ENCODE measurements at regions not wholly inside any gene's neighbourhood (a gene's known extent, or its start where the extent isn't known, plus 50 kb on each side); places are given as distances from the start of the nearest gene placed in this dataset.
"Not testable (repeated sequence)": the region's sequence is repeated elsewhere in the genome, so short reads cannot be mapped to it uniquely, and the experiment has no call there.

DNA sequence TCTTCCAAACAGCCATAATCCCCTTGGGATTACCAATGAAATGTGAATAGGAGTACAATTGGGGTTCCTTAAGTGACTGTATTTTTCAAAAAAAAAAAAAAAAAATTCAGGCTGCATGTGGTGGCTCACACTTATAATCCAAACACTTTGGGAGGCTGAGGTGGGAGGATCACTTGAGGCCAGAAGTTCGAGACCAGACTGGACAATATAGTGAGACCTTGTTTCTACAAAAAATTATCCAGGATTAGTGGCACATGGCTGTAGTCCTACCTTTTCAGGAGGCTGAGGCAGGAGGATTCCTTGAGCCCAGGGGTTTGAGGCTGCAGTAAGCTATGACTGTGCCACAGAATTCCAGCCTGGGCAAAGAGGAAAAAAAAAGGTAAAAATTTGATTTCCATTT is 189.6 kb upstream of the GATA6 start:
- ChIA-PET POLR2A (ENCODE audit: low non-redundant PET) (no interaction called here), CTCF (no interaction called here)
- BruUV-seq (replicated peaks) = no TSS peak
- no peaks in the 10 kb centered on the region for H3K4me1 ChIP-seq (ENCODE audit: insufficient read depth, low read length, poor library complexity, severe bottlenecking)
- no peaks in the 10 kb centered on the region for H3K27me3 ChIP-seq (replicated peaks; ENCODE audit: insufficient read depth, low read depth, low read length, poor library complexity)
- H3K9me3 ChIP-seq (ENCODE audit: low read depth, low read length, poor library complexity, severe bottlenecking) = no peaks in the 10 kb centered on the region
- no peak overlapping the region for H3K27ac ChIP-seq (ENCODE audit: low read depth, low read length, poor library complexity, severe bottlenecking)
- no peak for DNase-seq (ENCODE audit: low spot score)
- no peak overlapping the region for H3K4me3 ChIP-seq (ENCODE audit: low read depth, low read length, poor library complexity, severe bottlenecking)
- no peaks in the 10 kb centered on the region for H3K36me3 ChIP-seq (ENCODE audit: insufficient read depth, low read length, poor library complexity, severe bottlenecking)
- intact Hi-C loops (cut with micrococcal nuclease; ENCODE audit: unreplicated experiment) = no loop called here
- TF ChIP-seq EZH2 (IDR thresholded peaks at IDR 0.05; ENCODE audit: borderline replicate concordance, low read depth, low read length, poor library complexity, severe bottlenecking) = no peak
- TF ChIP-seq, protein P1, sequence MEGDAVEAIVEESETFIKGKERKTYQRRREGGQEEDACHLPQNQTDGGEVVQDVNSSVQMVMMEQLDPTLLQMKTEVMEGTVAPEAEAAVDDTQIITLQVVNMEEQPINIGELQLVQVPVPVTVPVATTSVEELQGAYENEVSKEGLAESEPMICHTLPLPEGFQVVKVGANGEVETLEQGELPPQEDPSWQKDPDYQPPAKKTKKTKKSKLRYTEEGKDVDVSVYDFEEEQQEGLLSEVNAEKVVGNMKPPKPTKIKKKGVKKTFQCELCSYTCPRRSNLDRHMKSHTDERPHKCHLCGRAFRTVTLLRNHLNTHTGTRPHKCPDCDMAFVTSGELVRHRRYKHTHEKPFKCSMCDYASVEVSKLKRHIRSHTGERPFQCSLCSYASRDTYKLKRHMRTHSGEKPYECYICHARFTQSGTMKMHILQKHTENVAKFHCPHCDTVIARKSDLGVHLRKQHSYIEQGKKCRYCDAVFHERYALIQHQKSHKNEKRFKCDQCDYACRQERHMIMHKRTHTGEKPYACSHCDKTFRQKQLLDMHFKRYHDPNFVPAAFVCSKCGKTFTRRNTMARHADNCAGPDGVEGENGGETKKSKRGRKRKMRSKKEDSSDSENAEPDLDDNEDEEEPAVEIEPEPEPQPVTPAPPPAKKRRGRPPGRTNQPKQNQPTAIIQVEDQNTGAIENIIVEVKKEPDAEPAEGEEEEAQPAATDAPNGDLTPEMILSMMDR (conservative IDR thresholded peaks at IDR 0.05; ENCODE audit: low read depth, low read length) = no peak

DNA sequence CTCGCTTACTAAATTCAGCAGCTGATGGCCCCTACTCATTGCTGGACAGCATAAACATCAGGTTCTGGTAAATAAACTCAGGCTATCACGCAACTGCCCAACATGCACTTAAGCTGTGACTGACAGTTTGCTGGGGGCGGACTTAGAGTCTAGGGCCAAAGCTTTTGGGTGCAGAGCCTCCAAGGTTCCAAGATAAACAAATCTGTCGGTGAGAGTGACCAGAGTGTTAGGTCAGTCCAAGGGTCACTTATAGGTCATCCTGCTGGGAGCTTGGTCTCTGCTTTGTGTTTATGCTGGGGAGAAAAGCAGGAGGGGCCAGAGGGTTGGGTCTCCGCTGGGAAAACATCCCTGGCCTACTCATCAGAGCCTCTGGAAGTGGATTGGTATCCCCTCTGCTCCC is 188.6 kb upstream of the GATA6 start:
- Histone ChIP-seq H3K27ac (ENCODE audit: low read depth, low read length, poor library complexity, severe bottlenecking) (no peak overlapping the region), H3K4me3 (ENCODE audit: low read depth, low read length, poor library complexity, severe bottlenecking) (no peak overlapping the region), H3K4me1 (ENCODE audit: insufficient read depth, low read length, poor library complexity, severe bottlenecking) (no peaks in the 10 kb centered on the region), H3K27me3 (replicated peaks; ENCODE audit: insufficient read depth, low read depth, low read length, poor library complexity) (no peaks in the 10 kb centered on the region), H3K36me3 (ENCODE audit: insufficient read depth, low read length, poor library complexity, severe bottlenecking) (no peaks in the 10 kb centered on the region), H3K9me3 (ENCODE audit: low read depth, low read length, poor library complexity, severe bottlenecking) (no peaks in the 10 kb centered on the region)
- ChIA-PET POLR2A (ENCODE audit: low non-redundant PET) (no interaction called here), CTCF (no interaction called here)
- intact Hi-C loops (cut with micrococcal nuclease; ENCODE audit: unreplicated experiment) = no loop called here
- no peak for DNase-seq (ENCODE audit: low spot score)
- no TSS peak for BruUV-seq (replicated peaks)
- TF ChIP-seq, protein P1 (conservative IDR thresholded peaks at IDR 0.05; ENCODE audit: low read depth, low read length) = no peak
- TF ChIP-seq EZH2 (IDR thresholded peaks at IDR 0.05; ENCODE audit: borderline replicate concordance, low read depth, low read length, poor library complexity, severe bottlenecking) = no peak

DNA sequence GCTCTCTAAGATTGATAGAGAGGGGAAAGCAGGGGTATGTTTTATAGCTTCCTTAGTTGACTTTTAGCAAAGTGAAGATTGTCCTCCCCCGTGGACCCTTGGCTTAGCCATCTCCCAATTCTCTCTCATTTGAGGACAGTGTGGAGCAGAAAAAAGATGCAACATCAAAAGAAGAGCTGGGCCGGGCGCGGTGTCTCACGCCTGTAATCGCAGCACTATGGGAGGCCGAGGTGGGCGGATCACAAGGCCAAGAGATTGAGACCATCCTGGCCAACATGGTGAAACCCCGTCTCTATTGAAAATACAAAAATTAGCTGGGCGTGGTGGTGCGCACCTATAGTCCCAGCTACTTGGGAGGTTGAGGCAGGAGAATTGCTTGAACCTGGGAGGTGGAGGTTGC is 187.9 kb upstream of the GATA6 start:
- H3K27ac ChIP-seq (ENCODE audit: low read depth, low read length, poor library complexity, severe bottlenecking); DNase-seq (ENCODE audit: low spot score); H3K9me3 ChIP-seq (ENCODE audit: low read depth, low read length, poor library complexity, severe bottlenecking); H3K4me1 ChIP-seq (ENCODE audit: insufficient read depth, low read length, poor library complexity, severe bottlenecking); H3K36me3 ChIP-seq (ENCODE audit: insufficient read depth, low read length, poor library complexity, severe bottlenecking); intact Hi-C loops (cut with micrococcal nuclease; ENCODE audit: unreplicated experiment); H3K4me3 ChIP-seq (ENCODE audit: low read depth, low read length, poor library complexity, severe bottlenecking); BruUV-seq (replicated peaks); H3K27me3 ChIP-seq (replicated peaks; ENCODE audit: insufficient read depth, low read depth, low read length, poor library complexity): not testable (repeated sequence)
- CTCF ChIA-PET = interaction anchor here (0.8 kb wide), 1 partner anchor 17 kb away, joined by 6 read pairs; no protein-coding TSS in a partner anchor
- POLR2A ChIA-PET (ENCODE audit: low non-redundant PET) = interaction anchor here (0.7 kb wide), 1 partner anchor 301 kb away, joined by 5 read pairs; no protein-coding TSS in a partner anchor

DNA sequence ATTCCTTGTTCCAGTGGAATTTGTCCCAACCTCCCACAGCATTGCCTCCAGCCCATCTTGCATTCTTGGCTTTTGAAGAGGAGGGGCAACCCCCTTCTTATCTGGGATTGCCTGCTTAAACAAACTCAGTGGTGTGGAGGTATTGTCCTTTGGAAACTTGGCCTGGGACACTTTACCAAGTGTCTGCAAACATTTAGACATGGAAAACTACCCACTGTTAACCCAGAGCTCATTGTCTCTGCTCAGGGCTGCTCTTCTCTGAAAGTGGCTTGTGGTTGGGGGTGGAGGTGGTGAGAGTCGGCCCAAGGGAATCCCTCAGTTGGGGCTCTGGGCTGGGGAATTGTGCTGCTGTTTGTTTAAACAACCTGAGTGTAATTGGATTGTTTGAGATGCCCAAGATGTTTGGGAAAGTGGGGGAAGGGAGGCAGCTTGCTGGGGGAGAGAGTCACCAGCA is 178.3 kb upstream of the GATA6 start:
- no peak for TF ChIP-seq EZH2 (IDR thresholded peaks at IDR 0.05; ENCODE audit: borderline replicate concordance, low read depth, low read length, poor library complexity, severe bottlenecking)
- TF ChIP-seq, protein P1 (conservative IDR thresholded peaks at IDR 0.05; ENCODE audit: low read depth, low read length) = no peak
- intact Hi-C loops (cut with micrococcal nuclease; ENCODE audit: unreplicated experiment) = no loop called here
- Histone ChIP-seq H3K36me3 (ENCODE audit: insufficient read depth, low read length, poor library complexity, severe bottlenecking) (no peaks in the 10 kb centered on the region), H3K4me3 (ENCODE audit: low read depth, low read length, poor library complexity, severe bottlenecking) (no peak overlapping the region), H3K9me3 (ENCODE audit: low read depth, low read length, poor library complexity, severe bottlenecking) (no peaks in the 10 kb centered on the region), H3K4me1 (ENCODE audit: insufficient read depth, low read length, poor library complexity, severe bottlenecking) (no peaks in the 10 kb centered on the region), H3K27me3 (replicated peaks; ENCODE audit: insufficient read depth, low read depth, low read length, poor library complexity) (no peaks in the 10 kb centered on the region), H3K27ac (ENCODE audit: low read depth, low read length, poor library complexity, severe bottlenecking) (no peak overlapping the region)
- ChIA-PET POLR2A (ENCODE audit: low non-redundant PET) (no interaction called here), CTCF (no interaction called here)
- no TSS peak for BruUV-seq (replicated peaks)
- DNase-seq (ENCODE audit: low spot score) = no peak

All from A673 (cell line).